Omental fat pad (tissue), 3 donors: ENCODE measurements at regions not wholly inside any gene's neighbourhood (a gene's known extent, or its start where the extent isn't known, plus 50 kb on each side); places are given as distances from the start of the nearest gene placed in this dataset.
A peak's percentile ranks its signal among the peaks of the same experiment; 100 is the strongest.

ENCODE experiments used
- ATAC-seq: fragments of 150-250 bp; one replicate; pipeline ENCODE4 v1.9.1; 2016; ENCODE audit warnings: mild to moderate bottlenecking, moderate library complexity; ENCODE audit not compliant: low FRiP score
- DNase-seq: peaks from one replicate; pipeline ENCODE4 v3.0.0-alpha.2; 2019; ENCODE audit warnings: low spot score
- TF ChIP-seq, protein P1 (sequence below), 3 donors: fragments of 450-650 bp; IDR thresholded peaks; one replicate each; pipeline ENCODE4 v1.5.1; 2016 to 2017; ENCODE audit warnings: antibody characterized with exemption in 3 of 3, mild to moderate bottlenecking in 3 of 3, moderate library complexity in 2 of 3

DNA sequence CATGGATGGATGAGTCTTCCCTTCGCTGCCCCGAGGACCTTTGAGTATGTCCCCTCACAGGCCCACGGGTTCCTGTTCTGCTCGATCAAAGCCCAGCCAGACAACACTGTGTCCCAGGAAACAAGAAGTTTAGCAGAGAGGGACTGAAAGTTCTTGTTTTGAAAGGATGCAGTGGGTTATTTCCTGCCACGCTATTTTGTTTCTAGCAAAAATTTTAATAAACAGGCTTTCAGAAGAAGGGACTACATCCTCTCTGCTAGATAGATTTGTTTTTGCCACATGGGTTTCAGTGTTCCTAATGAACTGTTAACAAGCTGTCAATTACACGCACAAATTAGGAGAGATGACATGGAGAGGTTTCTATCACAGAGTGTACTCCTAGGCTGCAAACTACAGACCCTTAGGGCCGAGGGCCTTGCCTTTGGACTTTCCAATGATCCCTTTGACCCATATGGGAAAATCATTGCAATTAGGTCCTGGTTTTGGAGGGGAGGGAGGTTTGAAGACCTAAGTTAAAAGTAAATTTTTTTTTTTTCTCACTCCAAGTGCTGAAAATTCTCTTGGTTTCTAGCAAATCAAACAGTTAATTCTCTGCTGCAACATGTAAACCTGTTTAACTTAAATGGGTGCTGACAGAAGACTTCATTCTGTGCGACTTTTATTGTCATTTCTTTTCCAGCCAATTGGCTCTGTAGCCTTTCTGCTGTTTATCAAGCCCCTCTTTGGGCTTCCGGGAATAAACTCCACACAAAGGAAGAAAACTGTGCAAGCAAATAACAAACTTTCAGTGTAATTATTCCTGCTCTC, 81.4 kb downstream of the RCN1 start:
- TF ChIP-seq, protein P1, sequence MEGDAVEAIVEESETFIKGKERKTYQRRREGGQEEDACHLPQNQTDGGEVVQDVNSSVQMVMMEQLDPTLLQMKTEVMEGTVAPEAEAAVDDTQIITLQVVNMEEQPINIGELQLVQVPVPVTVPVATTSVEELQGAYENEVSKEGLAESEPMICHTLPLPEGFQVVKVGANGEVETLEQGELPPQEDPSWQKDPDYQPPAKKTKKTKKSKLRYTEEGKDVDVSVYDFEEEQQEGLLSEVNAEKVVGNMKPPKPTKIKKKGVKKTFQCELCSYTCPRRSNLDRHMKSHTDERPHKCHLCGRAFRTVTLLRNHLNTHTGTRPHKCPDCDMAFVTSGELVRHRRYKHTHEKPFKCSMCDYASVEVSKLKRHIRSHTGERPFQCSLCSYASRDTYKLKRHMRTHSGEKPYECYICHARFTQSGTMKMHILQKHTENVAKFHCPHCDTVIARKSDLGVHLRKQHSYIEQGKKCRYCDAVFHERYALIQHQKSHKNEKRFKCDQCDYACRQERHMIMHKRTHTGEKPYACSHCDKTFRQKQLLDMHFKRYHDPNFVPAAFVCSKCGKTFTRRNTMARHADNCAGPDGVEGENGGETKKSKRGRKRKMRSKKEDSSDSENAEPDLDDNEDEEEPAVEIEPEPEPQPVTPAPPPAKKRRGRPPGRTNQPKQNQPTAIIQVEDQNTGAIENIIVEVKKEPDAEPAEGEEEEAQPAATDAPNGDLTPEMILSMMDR (IDR thresholded peaks at IDR 0.05) = no peak
- DNase-seq (no peak), ATAC-seq (no peak)

DNA sequence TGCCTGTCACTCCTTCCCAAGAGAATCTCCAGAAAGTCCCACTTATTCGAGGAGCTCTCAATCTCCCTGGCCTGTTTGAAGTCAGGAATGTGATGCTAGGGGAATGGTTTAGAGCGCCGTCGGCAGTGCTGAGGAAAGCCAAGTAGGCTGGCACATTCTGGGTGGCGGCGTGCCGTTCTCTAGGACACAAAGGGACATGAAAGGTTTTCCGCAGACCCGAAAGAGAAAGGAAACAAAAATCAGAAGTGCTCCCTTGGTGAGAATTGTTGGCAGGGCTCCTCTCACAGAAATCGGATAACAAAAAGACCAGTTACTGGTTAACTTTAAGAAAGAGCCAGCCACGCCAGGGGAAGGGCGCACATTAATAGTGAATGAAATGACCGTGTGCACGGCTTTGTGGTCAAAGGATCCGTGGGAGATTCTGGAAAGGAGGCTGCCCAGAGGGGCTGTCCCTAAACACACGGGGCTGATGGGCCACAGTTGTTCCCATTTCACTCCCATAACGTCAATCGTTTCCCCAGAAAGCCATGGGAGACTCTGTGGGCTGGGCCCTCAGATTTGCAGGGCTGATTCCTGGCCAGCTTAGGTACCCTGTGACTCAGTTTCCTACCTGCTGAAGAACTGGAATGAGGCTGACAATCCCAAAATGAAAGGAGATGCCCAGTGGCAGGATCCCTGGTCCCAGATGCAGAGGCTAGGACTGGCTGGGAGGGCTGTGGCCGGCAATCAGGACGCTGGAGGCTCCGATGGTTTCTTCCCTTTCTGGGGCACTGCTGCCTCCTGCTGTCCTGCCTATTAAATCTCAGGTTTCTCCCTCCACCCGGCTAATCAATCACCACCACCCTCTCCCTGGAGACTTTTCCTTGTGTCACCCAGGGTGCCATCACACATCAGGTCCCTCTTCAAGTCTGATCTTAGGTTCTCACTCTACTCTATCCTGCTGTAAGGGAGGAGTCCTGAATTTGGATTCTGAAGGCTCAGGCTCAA, 82.3 kb downstream of the RCN1 start:
- TF ChIP-seq, protein P1 (IDR thresholded peaks at IDR 0.05) = no peak
- DNase-seq (no peak), ATAC-seq (no peak)

DNA sequence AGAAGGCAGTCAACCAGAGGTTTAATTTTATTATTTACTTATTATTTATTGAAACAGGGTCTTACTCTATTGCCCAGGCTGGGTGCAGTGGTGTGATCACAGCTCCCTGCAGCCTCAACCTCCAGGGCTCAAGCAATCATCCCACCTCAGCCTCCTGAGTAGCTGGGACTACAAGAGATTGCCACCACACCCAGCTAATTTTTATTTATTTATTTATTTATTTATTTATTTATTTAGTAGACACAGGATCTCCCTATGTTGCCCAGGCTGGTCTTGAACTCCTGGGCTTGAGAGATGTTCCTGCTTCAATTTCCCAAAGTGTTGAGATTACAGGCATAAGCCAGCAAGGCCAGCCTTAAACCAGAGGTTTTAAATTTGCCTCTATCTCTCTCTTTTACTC, 83.1 kb downstream of the RCN1 start:
- DNase-seq (no peak), ATAC-seq (no peak)
- TF ChIP-seq, protein P1 (IDR thresholded peaks at IDR 0.05) = no peak

DNA sequence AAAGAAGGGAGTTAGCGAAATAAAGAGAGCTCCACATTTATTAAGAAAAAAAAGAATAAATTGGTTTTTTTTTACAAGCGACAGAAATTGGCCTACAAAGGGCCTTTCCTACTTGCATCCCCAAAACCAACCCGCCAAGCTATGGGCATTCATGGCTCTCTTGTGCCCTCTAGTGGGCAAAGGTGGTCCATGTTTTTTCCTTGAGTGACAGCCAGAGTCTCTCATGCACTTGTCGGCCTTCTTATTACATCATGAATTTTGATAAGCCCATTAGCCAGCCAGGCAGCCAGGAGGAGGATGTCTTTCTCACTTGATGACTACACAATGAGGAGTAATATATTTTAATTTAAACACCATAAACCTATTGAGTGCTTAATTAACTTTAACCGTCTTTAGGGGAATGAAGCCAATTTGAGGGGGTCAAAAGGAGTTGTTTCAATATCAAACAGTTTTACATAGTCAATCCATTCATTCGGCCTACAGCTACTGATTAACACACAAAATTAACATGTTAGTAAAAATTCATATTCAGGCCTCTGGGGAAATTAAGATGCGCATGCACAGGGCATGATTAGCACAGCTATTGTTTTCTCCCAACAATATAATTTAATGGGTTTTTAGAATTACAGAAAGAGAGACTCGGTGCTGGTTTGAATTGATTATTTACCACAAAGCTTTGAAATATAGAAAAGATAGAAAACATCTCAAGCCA, 85.5 kb downstream of the RCN1 start:
- ATAC-seq (peak; percentile 69), DNase-seq (peak; percentile 81)
- TF ChIP-seq, protein P1 (IDR thresholded peaks at IDR 0.05) = peak in 2 of 3 donors; percentile 43 to 67

DNA sequence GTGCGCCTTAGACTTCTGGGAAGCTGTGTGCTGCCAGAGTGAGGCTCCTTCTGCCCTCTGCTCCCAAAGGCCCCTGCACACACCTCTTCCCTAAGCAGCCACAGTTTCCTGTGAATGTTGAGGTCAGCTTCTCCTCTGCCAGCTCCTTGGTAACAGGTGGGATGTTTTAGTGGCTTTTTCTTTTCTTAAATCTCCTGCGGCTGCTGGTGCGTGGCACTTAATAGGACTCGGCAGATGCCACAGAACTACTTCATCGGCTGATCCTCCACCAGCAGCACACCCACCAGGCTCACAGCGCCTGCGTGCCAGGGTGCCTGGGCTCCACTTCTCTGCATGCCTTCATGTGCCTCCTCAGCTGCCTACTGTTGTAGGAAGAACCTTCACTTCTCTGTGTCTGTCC, 87.8 kb downstream of the RCN1 start:
- ATAC-seq = no peak
- DNase-seq = no peak
- TF ChIP-seq, protein P1 (IDR thresholded peaks at IDR 0.05) = no peak

DNA sequence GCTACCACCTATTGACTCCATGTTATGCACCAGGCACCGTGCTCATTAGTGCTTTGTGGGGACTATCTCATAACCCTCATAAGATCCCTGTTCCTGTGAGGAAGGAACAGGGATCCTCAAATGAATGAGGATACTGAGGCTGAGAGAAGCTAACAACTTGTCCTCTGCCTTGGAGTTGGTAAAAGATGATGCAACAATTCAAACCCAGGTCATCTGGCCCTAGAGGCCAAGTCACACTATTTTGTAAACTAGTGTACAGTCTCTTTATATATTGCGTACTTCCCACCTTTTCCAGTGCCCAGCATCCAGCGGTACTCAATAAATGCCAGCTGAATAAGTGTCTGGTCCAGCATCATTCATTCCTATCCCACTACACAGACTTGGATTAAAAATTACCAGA, 92.6 kb downstream of the RCN1 start:
- no peak for ATAC-seq

More for the DNA sequence above, 92.6 kb downstream of the RCN1 start:
- TF ChIP-seq, protein P1 (IDR thresholded peaks at IDR 0.05) = no peak
- no peak for DNase-seq
